SK-N-SH treated with all-trans-retinoic acid at 6 μM for 48 hours (cell line): ENCODE measurements at regions not wholly inside any gene's neighbourhood (a gene's known extent, or its start where the extent isn't known, plus 50 kb on each side); places are given as distances from the start of the nearest gene placed in this dataset.

Experiments used
- ATAC-seq: fragments of 200-7000 bp; cut with Tn5 transposase; 3 replicates; pipeline ENCODE4 v1.9.1; 2020; ENCODE audit warnings: mild to moderate bottlenecking, moderate library complexity
- ARNTL ChIP-seq: fragments of 450-650 bp; formaldehyde crosslinking; IDR thresholded peaks from 2 replicates; pipeline ENCODE4 v1.5.0; 2020; ENCODE audit warnings: low read depth, mild to moderate bottlenecking, moderate library complexity, borderline replicate concordance
- BACH2 ChIP-seq: fragments of 250-450 bp; sonication (Bioruptor Pico); IDR thresholded peaks from 2 replicates; pipeline ENCODE4 v1.9.0; 2021; ENCODE audit warnings: mild to moderate bottlenecking, borderline replicate concordance
- CSDC2 ChIP-seq: fragments of 250-450 bp; sonication (Bioruptor Pico); IDR thresholded peaks from 2 replicates; pipeline ENCODE4 v1.5.0; 2020; ENCODE audit warnings: mild to moderate bottlenecking, moderate library complexity
- GLIS3 ChIP-seq: fragments of 250-450 bp; sonication (Bioruptor Pico); IDR thresholded peaks from 2 replicates; pipeline ENCODE4 v1.5.0; 2020; ENCODE audit warnings: mild to moderate bottlenecking, moderate library complexity
- ISL1 ChIP-seq: fragments of 250-450 bp; sonication (Bioruptor Pico); IDR thresholded peaks from 2 replicates; pipeline ENCODE4 v2.1.2; 2022; ENCODE audit warnings: mild to moderate bottlenecking, moderate library complexity
- OSR1 ChIP-seq: fragments of 250-450 bp; sonication (Bioruptor Pico); IDR thresholded peaks from 2 replicates; pipeline ENCODE4 v1.8.0; 2022; ENCODE audit warnings: moderate library complexity, mild to moderate bottlenecking, inconsistent platforms
- PPARA ChIP-seq: fragments of 250-450 bp; sonication (Bioruptor Pico); IDR thresholded peaks from 2 replicates; pipeline ENCODE4 v1.5.0; 2020; ENCODE audit warnings: mild to moderate bottlenecking, borderline replicate concordance
- RARB ChIP-seq: fragments of 250-450 bp; sonication (Bioruptor Pico); IDR thresholded peaks from 2 replicates; pipeline ENCODE4 v1.8.0; 2021; ENCODE audit warnings: mild to moderate bottlenecking, moderate library complexity
- SNAI2 ChIP-seq: fragments of 250-450 bp; sonication (Bioruptor Pico); IDR thresholded peaks from 2 replicates; pipeline ENCODE4 v1.5.0; 2020; ENCODE audit warnings: mild to moderate bottlenecking, moderate library complexity
- TCF4 ChIP-seq: fragments of 250-450 bp; sonication (Bioruptor Pico); IDR thresholded peaks from 2 replicates; pipeline ENCODE4 v1.8.0; 2021; ENCODE audit warnings: mild to moderate bottlenecking, moderate library complexity, borderline replicate concordance
- ZC3H10 ChIP-seq: fragments of 250-450 bp; sonication (Bioruptor Pico); IDR thresholded peaks from 2 replicates; pipeline ENCODE4 v1.5.1; 2021; ENCODE audit warnings: mild to moderate bottlenecking, moderate library complexity
- ZFP3 ChIP-seq: fragments of 250-450 bp; sonication (Bioruptor Pico); IDR thresholded peaks from 2 replicates; pipeline ENCODE4 v1.5.0; 2020; ENCODE audit warnings: mild to moderate bottlenecking, moderate library complexity
- ZFP30 ChIP-seq: fragments of 450-650 bp; formaldehyde crosslinking; IDR thresholded peaks from 2 replicates; pipeline ENCODE4 v1.5.0; 2022; ENCODE audit warnings: mild to moderate bottlenecking, moderate library complexity
- ZNF565 ChIP-seq: fragments of 450-650 bp; formaldehyde crosslinking; conservative IDR thresholded peaks from 2 replicates; pipeline ENCODE4 v1.5.0; 2020; ENCODE audit warnings: low read depth, mild to moderate bottlenecking, moderate library complexity
- ZNF70 ChIP-seq: fragments of 450-650 bp; formaldehyde crosslinking; IDR thresholded peaks from 2 replicates; pipeline ENCODE4 v1.5.0; 2020; ENCODE audit warnings: mild to moderate bottlenecking, moderate library complexity
- ZNF8 ChIP-seq: fragments of 450-650 bp; formaldehyde crosslinking; IDR thresholded peaks from 2 replicates; pipeline ENCODE4 v1.5.0; 2020; ENCODE audit warnings: mild to moderate bottlenecking, moderate library complexity
- TF ChIP-seq, protein P1 (sequence below): fragments of 250-450 bp; sonication (Bioruptor Pico); IDR thresholded peaks from 2 replicates; pipeline ENCODE4 v1.8.0; 2021; ENCODE audit warnings: low read depth, mild to moderate bottlenecking, moderate library complexity, borderline replicate concordance
- TF ChIP-seq, protein P2 (sequence below): fragments of 250-450 bp; sonication (Bioruptor Pico); IDR thresholded peaks from 2 replicates; pipeline ENCODE4 v1.8.0; 2020; ENCODE audit warnings: mild to moderate bottlenecking, moderate library complexity, borderline replicate concordance
- TF ChIP-seq, protein P3 (sequence below): fragments of 250-450 bp; sonication (Bioruptor Pico); IDR thresholded peaks from 2 replicates; pipeline ENCODE4 v1.5.1; 2021; ENCODE audit warnings: mild to moderate bottlenecking, moderate library complexity
- TF ChIP-seq, protein P4 (sequence below): fragments of 250-450 bp; sonication (Bioruptor Pico); IDR thresholded peaks from 2 replicates; pipeline ENCODE4 v1.5.0; 2020; ENCODE audit warnings: mild to moderate bottlenecking, moderate library complexity
- TF ChIP-seq, protein P5 (sequence below): fragments of 250-450 bp; sonication (Bioruptor Pico); IDR thresholded peaks from 2 replicates; pipeline ENCODE4 v1.5.1; 2020; ENCODE audit warnings: low read depth, mild to moderate bottlenecking, moderate library complexity

DNA sequence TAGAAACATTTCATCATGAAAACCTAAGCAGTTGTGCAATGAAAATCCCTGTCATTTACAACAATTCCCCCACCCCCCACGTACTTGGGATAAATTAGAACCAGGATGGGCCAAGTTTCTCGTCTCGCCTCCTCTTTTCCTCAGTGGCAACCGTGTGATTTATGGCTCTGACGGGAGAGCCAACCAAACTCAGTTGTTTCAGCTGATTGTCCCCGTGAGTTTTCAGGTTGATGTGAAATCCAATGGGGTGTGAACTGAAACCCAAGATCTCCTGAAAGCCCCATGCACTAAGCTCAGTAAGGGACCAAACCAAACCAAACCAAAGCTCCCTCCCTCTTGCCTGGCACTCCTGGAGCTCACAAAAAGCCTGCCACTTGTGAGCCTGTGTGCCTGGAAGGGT is 138.7 kb upstream of the SLC24A2 start:
- ATAC-seq: no peak
- TF ChIP-seq ZFP30 (CRISPR knock-in tag) (no peak), GLIS3 (no peak), ISL1 (no peak), CSDC2 (no peak), TCF4 (CRISPR knock-in tag) (no peak), ZNF70 (CRISPR knock-in tag) (no peak), ARNTL (CRISPR knock-in tag) (no peak), ZC3H10 (CRISPR knock-in tag) (no peak), ZNF8 (CRISPR knock-in tag) (no peak)
- TF ChIP-seq, protein P1, sequence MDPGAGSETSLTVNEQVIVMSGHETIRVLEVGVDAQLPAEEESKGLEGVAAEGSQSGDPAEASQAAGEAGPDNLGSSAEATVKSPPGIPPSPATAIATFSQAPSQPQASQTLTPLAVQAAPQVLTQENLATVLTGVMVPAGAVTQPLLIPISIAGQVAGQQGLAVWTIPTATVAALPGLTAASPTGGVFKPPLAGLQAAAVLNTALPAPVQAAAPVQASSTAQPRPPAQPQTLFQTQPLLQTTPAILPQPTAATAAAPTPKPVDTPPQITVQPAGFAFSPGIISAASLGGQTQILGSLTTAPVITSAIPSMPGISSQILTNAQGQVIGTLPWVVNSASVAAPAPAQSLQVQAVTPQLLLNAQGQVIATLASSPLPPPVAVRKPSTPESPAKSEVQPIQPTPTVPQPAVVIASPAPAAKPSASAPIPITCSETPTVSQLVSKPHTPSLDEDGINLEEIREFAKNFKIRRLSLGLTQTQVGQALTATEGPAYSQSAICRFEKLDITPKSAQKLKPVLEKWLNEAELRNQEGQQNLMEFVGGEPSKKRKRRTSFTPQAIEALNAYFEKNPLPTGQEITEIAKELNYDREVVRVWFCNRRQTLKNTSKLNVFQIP: no peak
- TF ChIP-seq, all 23 proteins: peak for 0

DNA sequence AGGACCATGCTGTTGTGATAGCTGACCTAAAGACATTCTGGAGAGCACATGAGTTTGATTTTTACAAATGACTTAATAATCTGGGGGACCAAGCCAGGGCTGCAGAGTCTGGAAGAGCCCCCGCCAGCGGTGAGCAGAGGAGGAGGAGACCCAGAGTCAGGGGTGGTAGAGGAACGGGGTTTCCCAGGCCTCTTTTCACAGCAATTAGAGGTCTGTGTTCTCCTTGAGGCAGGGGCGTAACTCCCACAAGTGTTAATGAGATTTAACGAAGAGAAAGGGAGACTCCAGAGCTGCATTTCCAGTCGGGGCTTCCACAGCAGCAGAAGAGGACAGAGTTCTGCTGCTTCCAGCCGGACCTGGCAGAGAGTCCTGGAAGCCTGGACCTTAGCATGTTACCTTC is 137.9 kb upstream of the SLC24A2 start:
- no peak for ATAC-seq
- TF ChIP-seq ZNF565 (CRISPR knock-in tag) (no peak), ISL1 (no peak), TCF4 (CRISPR knock-in tag) (no peak), ZC3H10 (CRISPR knock-in tag) (no peak), GLIS3 (no peak), CSDC2 (no peak), SNAI2 (CRISPR knock-in tag) (no peak), ZFP3 (no peak), BACH2 (CRISPR knock-in tag) (no peak)
- TF ChIP-seq, protein P2, sequence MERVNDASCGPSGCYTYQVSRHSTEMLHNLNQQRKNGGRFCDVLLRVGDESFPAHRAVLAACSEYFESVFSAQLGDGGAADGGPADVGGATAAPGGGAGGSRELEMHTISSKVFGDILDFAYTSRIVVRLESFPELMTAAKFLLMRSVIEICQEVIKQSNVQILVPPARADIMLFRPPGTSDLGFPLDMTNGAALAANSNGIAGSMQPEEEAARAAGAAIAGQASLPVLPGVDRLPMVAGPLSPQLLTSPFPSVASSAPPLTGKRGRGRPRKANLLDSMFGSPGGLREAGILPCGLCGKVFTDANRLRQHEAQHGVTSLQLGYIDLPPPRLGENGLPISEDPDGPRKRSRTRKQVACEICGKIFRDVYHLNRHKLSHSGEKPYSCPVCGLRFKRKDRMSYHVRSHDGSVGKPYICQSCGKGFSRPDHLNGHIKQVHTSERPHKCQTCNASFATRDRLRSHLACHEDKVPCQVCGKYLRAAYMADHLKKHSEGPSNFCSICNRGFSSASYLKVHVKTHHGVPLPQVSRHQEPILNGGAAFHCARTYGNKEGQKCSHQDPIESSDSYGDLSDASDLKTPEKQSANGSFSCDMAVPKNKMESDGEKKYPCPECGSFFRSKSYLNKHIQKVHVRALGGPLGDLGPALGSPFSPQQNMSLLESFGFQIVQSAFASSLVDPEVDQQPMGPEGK (CRISPR knock-in tag): no peak
- TF ChIP-seq, protein P3, sequence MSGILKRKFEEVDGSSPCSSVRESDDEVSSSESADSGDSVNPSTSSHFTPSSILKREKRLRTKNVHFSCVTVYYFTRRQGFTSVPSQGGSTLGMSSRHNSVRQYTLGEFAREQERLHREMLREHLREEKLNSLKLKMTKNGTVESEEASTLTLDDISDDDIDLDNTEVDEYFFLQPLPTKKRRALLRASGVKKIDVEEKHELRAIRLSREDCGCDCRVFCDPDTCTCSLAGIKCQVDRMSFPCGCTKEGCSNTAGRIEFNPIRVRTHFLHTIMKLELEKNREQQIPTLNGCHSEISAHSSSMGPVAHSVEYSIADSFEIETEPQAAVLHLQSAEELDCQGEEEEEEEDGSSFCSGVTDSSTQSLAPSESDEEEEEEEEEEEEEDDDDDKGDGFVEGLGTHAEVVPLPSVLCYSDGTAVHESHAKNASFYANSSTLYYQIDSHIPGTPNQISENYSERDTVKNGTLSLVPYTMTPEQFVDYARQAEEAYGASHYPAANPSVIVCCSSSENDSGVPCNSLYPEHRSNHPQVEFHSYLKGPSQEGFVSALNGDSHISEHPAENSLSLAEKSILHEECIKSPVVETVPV (CRISPR knock-in tag): no peak
- TF ChIP-seq, protein P4, sequence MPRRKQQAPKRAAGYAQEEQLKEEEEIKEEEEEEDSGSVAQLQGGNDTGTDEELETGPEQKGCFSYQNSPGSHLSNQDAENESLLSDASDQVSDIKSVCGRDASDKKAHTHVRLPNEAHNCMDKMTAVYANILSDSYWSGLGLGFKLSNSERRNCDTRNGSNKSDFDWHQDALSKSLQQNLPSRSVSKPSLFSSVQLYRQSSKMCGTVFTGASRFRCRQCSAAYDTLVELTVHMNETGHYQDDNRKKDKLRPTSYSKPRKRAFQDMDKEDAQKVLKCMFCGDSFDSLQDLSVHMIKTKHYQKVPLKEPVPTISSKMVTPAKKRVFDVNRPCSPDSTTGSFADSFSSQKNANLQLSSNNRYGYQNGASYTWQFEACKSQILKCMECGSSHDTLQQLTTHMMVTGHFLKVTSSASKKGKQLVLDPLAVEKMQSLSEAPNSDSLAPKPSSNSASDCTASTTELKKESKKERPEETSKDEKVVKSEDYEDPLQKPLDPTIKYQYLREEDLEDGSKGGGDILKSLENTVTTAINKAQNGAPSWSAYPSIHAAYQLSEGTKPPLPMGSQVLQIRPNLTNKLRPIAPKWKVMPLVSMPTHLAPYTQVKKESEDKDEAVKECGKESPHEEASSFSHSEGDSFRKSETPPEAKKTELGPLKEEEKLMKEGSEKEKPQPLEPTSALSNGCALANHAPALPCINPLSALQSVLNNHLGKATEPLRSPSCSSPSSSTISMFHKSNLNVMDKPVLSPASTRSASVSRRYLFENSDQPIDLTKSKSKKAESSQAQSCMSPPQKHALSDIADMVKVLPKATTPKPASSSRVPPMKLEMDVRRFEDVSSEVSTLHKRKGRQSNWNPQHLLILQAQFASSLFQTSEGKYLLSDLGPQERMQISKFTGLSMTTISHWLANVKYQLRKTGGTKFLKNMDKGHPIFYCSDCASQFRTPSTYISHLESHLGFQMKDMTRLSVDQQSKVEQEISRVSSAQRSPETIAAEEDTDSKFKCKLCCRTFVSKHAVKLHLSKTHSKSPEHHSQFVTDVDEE: no peak

DNA sequence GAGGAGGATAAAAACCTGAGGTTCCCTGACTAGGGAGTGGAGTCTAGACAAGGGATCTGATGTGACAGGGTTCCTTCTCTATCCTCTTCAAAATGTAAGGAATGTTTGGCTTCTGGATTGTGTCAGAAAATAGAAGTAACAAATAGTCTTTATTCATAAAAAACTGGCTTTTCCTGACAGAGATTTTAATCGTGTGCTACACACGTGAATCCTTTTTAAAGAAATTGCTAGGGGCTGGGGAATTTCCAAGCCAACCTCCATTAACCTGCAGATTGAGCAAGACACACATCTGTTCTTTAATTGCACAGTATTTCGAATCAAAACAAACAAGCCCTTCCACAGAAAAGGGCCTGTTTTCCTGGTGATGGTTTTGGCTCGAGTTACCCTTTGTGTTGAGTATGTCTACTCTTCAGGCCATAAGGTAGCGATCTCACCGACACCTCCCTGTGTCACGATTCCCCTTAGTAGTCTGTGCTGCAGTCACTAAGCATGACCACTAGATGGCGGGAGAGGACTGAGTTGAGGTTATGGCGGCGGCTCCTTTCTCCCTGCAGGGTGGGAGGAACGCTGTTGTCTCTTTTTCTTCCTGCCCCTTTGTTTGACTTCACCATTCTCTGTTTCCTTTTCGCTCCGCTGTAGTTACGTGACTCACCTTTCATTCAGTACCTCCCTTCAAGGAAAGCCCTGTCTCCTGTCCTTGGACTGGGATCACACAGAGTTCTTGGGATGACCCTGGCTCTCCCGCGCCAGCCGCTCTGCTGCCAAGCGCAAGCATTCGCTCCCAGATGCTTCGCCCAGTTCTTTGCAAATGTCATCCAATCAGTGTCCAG is 137.1 kb upstream of the SLC24A2 start:
- TF ChIP-seq, protein P1: no peak
- no peak for TF ChIP-seq RARB
- TF ChIP-seq, protein P5, sequence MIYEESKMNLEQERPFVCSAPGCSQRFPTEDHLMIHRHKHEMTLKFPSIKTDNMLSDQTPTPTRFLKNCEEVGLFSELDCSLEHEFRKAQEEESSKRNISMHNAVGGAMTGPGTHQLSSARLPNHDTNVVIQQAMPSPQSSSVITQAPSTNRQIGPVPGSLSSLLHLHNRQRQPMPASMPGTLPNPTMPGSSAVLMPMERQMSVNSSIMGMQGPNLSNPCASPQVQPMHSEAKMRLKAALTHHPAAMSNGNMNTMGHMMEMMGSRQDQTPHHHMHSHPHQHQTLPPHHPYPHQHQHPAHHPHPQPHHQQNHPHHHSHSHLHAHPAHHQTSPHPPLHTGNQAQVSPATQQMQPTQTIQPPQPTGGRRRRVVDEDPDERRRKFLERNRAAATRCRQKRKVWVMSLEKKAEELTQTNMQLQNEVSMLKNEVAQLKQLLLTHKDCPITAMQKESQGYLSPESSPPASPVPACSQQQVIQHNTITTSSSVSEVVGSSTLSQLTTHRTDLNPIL (CRISPR knock-in tag): no peak
- TF ChIP-seq PPARA: no peak
- TF ChIP-seq ZNF8 (CRISPR knock-in tag): no peak
- TF ChIP-seq ZFP30 (CRISPR knock-in tag): no peak
- TF ChIP-seq ZNF565 (CRISPR knock-in tag): no peak
- TF ChIP-seq OSR1: no peak
- TF ChIP-seq ZNF70 (CRISPR knock-in tag): no peak
- TF ChIP-seq ARNTL (CRISPR knock-in tag): no peak
- TF ChIP-seq ISL1: no peak
- no peak for TF ChIP-seq CSDC2
- TF ChIP-seq, all 23 proteins: peak for 0
- ATAC-seq: peak; percentile 98
